Neuronal stem cell (in vitro differentiated cells): ENCODE measurements at regions not wholly inside any gene's neighbourhood (a gene's known extent, or its start where the extent isn't known, plus 50 kb on each side); places are given as distances from the start of the nearest gene placed in this dataset. TPM values are rescaled to one million over a fixed set of nuclear protein-coding genes. Genes with fewer than 3 reads are reported as not detected.
A peak's percentile ranks its signal among the peaks of the same experiment; 100 is the strongest.

ENCODE experiments used
- DNase-seq: peaks from one replicate; pipeline ENCODE4 v3.0.0-alpha.2; 2013; ENCODE audit warnings: low spot score
- H2AFZ ChIP-seq: one replicate; pipeline ENCODE4 v1.6.1; 2013; ENCODE audit warnings: mild to moderate bottlenecking, low read length, inconsistent platforms
- H2AK5ac ChIP-seq: 2 replicates; pipeline ENCODE4 v1.6.1; 2013; ENCODE audit warnings: low read depth, mild to moderate bottlenecking, inconsistent platforms, low read length, moderate library complexity, mixed read lengths
- H2BK120ac ChIP-seq: 2 replicates; pipeline ENCODE4 v1.6.1; 2013; ENCODE audit warnings: low read depth, mild to moderate bottlenecking, inconsistent platforms, low read length, moderate library complexity, mixed read lengths
- H2BK12ac ChIP-seq: one replicate; pipeline ENCODE4 v1.6.1; 2013; ENCODE audit warnings: low read length, inconsistent platforms
- H2BK15ac ChIP-seq: 2 replicates; pipeline ENCODE4 v1.6.1; 2013; ENCODE audit warnings: mild to moderate bottlenecking, low read length, inconsistent platforms, mixed read lengths
- H2BK5ac ChIP-seq: one replicate; pipeline ENCODE4 v1.6.1; 2013; ENCODE audit warnings: inconsistent platforms, mild to moderate bottlenecking, low read length, moderate library complexity
- H3K14ac ChIP-seq: one replicate; pipeline ENCODE4 v1.6.1; 2013; ENCODE audit warnings: low read length, inconsistent platforms
- H3K18ac ChIP-seq: 2 replicates; pipeline ENCODE4 v1.6.1; 2013; ENCODE audit warnings: low read length, inconsistent platforms
- H3K23ac ChIP-seq: 2 replicates; pipeline ENCODE4 v1.6.1; 2013; ENCODE audit warnings: low read depth, mild to moderate bottlenecking, mixed read lengths, low read length, inconsistent platforms; ENCODE audit not compliant: poor library complexity
- H3K27ac ChIP-seq: replicated peaks from 3 replicates; pipeline ENCODE4 v1.5.1; 2013; ENCODE audit warnings: low read length, inconsistent platforms
- H3K27me3 ChIP-seq, 3 experiments: 2 replicates each; pipeline ENCODE4 v1.6.1; 2013; ENCODE audit warnings: low read length in 3 of 3, mild to moderate bottlenecking in 2 of 3, inconsistent platforms in 1 of 3, low read depth in 1 of 3, mixed read lengths in 1 of 3, moderate library complexity in 1 of 3; ENCODE audit not compliant: control insufficient read depth in 3 of 3, insufficient read depth in 3 of 3
- H3K36me3 ChIP-seq, 2 donors: replicated peaks in 1 of 2; 2 replicates each; pipeline ENCODE4 v1.6.1; 2013; ENCODE audit warnings: low read length in 2 of 2; ENCODE audit not compliant: control insufficient read depth in 2 of 2, insufficient read depth in 2 of 2
- H3K4ac ChIP-seq: 2 replicates; pipeline ENCODE4 v1.6.1; 2013; ENCODE audit warnings: inconsistent platforms, mild to moderate bottlenecking, low read length, moderate library complexity
- H3K4me1 ChIP-seq, 2 donors: 1 replicate in 1 of 2; 2 replicates in 1 of 2; pipeline ENCODE4 v1.6.1; 2013; ENCODE audit warnings: low read length in 2 of 2, low read depth in 1 of 2; ENCODE audit not compliant: control insufficient read depth in 2 of 2, insufficient read depth in 1 of 2
- H3K4me2 ChIP-seq: one replicate; pipeline ENCODE4 v1.6.1; 2013; ENCODE audit warnings: mild to moderate bottlenecking, low read length, inconsistent platforms; ENCODE audit not compliant: insufficient read depth, poor library complexity, severe bottlenecking
- H3K4me3 ChIP-seq, 2 donors: 2 replicates each; pipeline ENCODE4 v1.5.1; 2013; ENCODE audit warnings: low read length in 2 of 2, mild to moderate bottlenecking in 2 of 2, inconsistent platforms in 1 of 2, moderate library complexity in 1 of 2
- H3K79me1 ChIP-seq: one replicate; pipeline ENCODE4 v1.6.1; 2013; ENCODE audit warnings: low read depth, mild to moderate bottlenecking, inconsistent platforms, low read length, moderate library complexity
- H3K9ac ChIP-seq: one replicate; pipeline ENCODE4 v1.6.1; 2013; ENCODE audit warnings: mild to moderate bottlenecking, low read depth, low read length, inconsistent platforms; ENCODE audit not compliant: poor library complexity
- H3K9me3 ChIP-seq, 2 donors: replicated peaks in 1 of 2; 2 replicates each; pipeline versions ENCODE3 to v1.6.1; 2013; ENCODE audit warnings: low read length in 2 of 2, mild to moderate bottlenecking in 2 of 2, inconsistent platforms in 1 of 2, low read depth in 1 of 2, mixed read lengths in 1 of 2, moderate library complexity in 1 of 2; ENCODE audit not compliant: control insufficient read depth in 2 of 2, insufficient read depth in 1 of 2
- H4K8ac ChIP-seq: one replicate; pipeline ENCODE4 v1.6.1; 2013; ENCODE audit warnings: low read depth, mild to moderate bottlenecking, inconsistent platforms, low read length, moderate library complexity
- H4K91ac ChIP-seq: one replicate; pipeline ENCODE4 v1.6.1; 2013; ENCODE audit warnings: low read length, low read depth, mild to moderate bottlenecking, inconsistent platforms; ENCODE audit not compliant: poor library complexity
- WGBS, 2 donors: extraction: QIAGEN DNeasy Blood & Tissue Kit; methylation state at CpG; one replicate each; pipeline ENCODE4 v1.1.7; 2013; ENCODE audit warnings: missing lambda C conversion rate in 2 of 2, mixed read lengths in 1 of 2; ENCODE audit not compliant: insufficient read length in 2 of 2, insufficient replicate concordance in 1 of 2; ENCODE audit errors: extremely low coverage in 2 of 2; 5-methylcytosine and 5-hydroxymethylcytosine counted together
- small RNA-seq: library from polyadenylated mRNA; stranded (forward); fragments of <200 nt; extraction: miRNeasy Mini kit (QIAGEN cat#:217004); gene quantifications from one replicate; pipeline ENCODE3, GENCODE V24; 2013; ENCODE audit not compliant: insufficient read depth

DNA sequence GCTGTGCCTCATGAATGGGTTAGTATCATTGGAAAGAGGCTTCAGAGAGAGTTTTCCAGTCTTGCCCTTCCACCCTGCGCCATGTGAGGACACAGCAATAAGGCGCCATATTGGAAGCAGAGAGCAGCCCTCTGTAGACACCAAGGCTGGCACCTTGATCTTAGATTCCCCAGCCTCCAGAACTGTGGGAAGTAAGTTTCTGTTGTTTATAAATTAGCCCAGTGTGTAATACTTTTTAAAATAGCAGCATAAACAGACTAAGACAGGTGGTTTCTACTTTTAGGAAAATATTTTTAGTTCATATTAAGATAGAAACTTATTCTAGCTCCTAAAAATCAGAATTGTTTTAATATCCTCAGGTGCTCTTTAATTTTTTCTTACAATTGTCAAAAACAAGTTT, 117.9 kb downstream of the TM9SF2 start:
- H2BK5ac ChIP-seq: no peak overlapping the region
- H3K4ac ChIP-seq: no peak overlapping the region
- no peak overlapping the region for H2BK12ac ChIP-seq
- no peaks in the 10 kb centered on the region for H3K79me1 ChIP-seq
- no CpG with 5 or more reads among the region's 2 CpGs for WGBS, 2 donors
- no peak overlapping the region for H3K4me3 ChIP-seq
- H3K4me1 ChIP-seq: peaks cover 0 to 2% of the 10 kb centered on the region in 2 donors
- H2AK5ac ChIP-seq: no peak overlapping the region
- H3K9ac ChIP-seq: no peak overlapping the region
- H3K27me3 ChIP-seq: no peaks in the 10 kb centered on the region
- no peak overlapping the region for H4K91ac ChIP-seq
- H3K36me3 ChIP-seq: no peaks in the 10 kb centered on the region
- no peak overlapping the region for H2BK15ac ChIP-seq
- H3K9me3 ChIP-seq: no peaks in the 10 kb centered on the region
- DNase-seq: no peak
- no peak overlapping the region for H3K23ac ChIP-seq
- no peak overlapping the region for H3K14ac ChIP-seq
- no peak overlapping the region for H2AFZ ChIP-seq
- no peak overlapping the region for H3K18ac ChIP-seq
- H3K4me2 ChIP-seq: no peak overlapping the region
- H4K8ac ChIP-seq: no peak overlapping the region
- no peak overlapping the region for H3K27ac ChIP-seq
- H2BK120ac ChIP-seq: no peak overlapping the region

DNA sequence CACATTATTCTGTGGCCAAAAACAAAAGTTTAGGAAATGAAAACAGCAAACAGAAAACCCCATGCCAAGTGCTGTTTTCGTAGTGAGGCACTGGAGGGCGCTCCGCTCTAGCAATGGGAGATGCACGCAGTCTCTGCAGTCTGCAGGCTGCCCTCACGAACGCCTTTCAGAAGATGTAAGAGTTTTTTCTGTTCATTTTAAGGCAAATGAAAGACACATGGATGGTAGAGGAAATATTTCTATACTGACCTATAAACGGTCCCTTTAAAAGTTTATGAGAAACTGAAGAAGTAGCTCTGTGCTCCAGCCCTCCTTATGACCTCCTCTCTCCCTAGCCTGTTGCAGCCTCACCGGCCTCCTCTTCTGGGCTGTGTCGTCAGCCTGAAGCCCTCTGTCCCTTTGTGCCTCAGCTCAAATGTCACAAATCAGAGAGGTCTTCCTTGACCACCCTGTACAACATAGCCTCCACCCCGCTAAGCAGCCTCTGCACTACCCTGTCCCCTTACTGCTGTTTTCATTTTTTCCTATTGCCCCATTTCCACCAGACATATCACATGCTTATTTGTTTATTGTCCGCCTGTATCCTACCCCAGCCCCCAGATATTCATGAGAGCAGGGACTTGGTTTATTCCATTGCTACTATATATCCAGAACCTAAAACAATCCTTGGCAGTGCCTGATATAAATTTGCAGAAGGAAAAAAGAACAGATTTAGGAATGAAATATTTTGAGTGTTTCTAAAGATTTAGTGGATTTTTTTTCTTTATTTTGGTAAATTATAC, 116.4 kb downstream of the TM9SF2 start:
- H3K9ac ChIP-seq: no peak overlapping the region
- no peaks in the 10 kb centered on the region for H3K9me3 ChIP-seq
- no CpG with 5 or more reads among the region's 11 CpGs for WGBS, 2 donors
- no peak overlapping the region for H3K4me2 ChIP-seq
- H4K8ac ChIP-seq: no peak overlapping the region
- H2BK12ac ChIP-seq: no peak overlapping the region
- H2AFZ ChIP-seq: peak overlapping the region; percentile 85
- no peak overlapping the region for H2BK5ac ChIP-seq
- H3K23ac ChIP-seq: no peak overlapping the region
- H3K4me3 ChIP-seq: peak overlapping the region in 1 of 2 donors; percentile 31
- no peak overlapping the region for H2BK120ac ChIP-seq
- no peak overlapping the region for H3K27ac ChIP-seq
- H2AK5ac ChIP-seq: no peak overlapping the region
- H3K4me1 ChIP-seq: peaks cover 8% of the 10 kb centered on the region in 2 donors
- H4K91ac ChIP-seq: no peak overlapping the region
- H3K27me3 ChIP-seq: no peaks in the 10 kb centered on the region
- peak; percentile 48 for DNase-seq
- H3K14ac ChIP-seq: no peak overlapping the region
- H3K79me1 ChIP-seq: no peaks in the 10 kb centered on the region
- no peak overlapping the region for H3K18ac ChIP-seq
- no peak overlapping the region for H2BK15ac ChIP-seq
- H3K4ac ChIP-seq: no peak overlapping the region
- H3K36me3 ChIP-seq: no peaks in the 10 kb centered on the region

DNA sequence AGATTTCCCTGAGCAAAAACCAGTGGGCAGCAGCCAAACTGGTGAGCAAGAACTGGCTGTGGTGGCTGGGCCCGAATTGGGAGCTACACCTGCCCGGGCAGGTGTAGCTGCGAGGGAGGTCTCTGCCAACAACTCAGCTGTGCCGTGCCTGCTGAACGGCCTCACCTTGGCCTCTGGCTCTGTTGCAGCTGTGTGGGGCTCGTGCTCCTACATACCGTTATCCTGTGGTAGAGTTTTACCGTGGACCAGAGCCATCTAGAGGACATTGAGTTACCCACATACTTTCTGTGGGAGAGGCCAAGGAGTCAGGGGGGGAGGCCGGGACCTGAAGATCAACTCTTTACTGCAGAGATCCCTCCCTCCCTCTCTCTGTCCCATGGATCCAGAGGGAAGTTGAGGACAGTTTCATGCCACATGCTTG, 113.2 kb downstream of the TM9SF2 start:
- Histone ChIP-seq H3K36me3 (no peaks in the 10 kb centered on the region), H3K4me2 (no peak overlapping the region), H3K18ac (no peak overlapping the region), H3K79me1 (no peaks in the 10 kb centered on the region), H2BK120ac (no peak overlapping the region), H3K23ac (no peak overlapping the region), H4K91ac (no peak overlapping the region), H3K9me3 (no peaks in the 10 kb centered on the region), H3K4me3 (no peak overlapping the region), H2AFZ (no peak overlapping the region), H3K14ac (no peak overlapping the region), H2BK15ac (no peak overlapping the region), H3K27ac (no peak overlapping the region), H2BK5ac (no peak overlapping the region), H3K4me1 (peaks cover 8% of the 10 kb centered on the region in 2 donors), H3K9ac (no peak overlapping the region), H4K8ac (no peak overlapping the region), H2BK12ac (no peak overlapping the region), H3K27me3 (no peaks in the 10 kb centered on the region), H2AK5ac (no peak overlapping the region), H3K4ac (no peak overlapping the region)
- WGBS, 2 donors: no CpG with 5 or more reads among the region's 9 CpGs
- no peak for DNase-seq

Small RNAs in the stretch of these regions (small RNA-seq; reads per million reads assigned to genes)
- gene MIR4306 (not detected), gene RF00402 (not detected)
